CD1c-positive myeloid dendritic cell (primary cell): ENCODE measurements at regions not wholly inside any gene's neighbourhood (a gene's known extent, or its start where the extent isn't known, plus 50 kb on each side); places are given as distances from the start of the nearest gene placed in this dataset.

Source experiments
- DNase-seq: peaks from one replicate; pipeline ENCODE4 v3.0.0-alpha.2; 2016; ENCODE audit errors: extremely low spot score

- DNase-seq, result no peak
Observed at GRCh38 chr1:224505454-224506093, 71.0 kb upstream of the WDR26 start.

- DNase-seq, result no peak
Observed at GRCh38 chr1:224506141-224506814, 71.7 kb upstream of the WDR26 start.

- no peak for DNase-seq
Observed at GRCh38 chr1:224507771-224508523, 73.3 kb upstream of the WDR26 start.

- DNase-seq, result peak; percentile 35
Observed at GRCh38 chr1:224509907-224510306, 75.3 kb upstream of the WDR26 start.

GRCh38 chr1:224510880-224511645, 76.5 kb upstream of the WDR26 start:
- no peak for DNase-seq

- no peak for DNase-seq
Observed at GRCh38 chr1:224512600-224513151, 78.1 kb upstream of the WDR26 start.

- DNase-seq, result no peak
Observed at GRCh38 chr1:224513383-224513782, 78.8 kb upstream of the WDR26 start.

GRCh38 chr1:224513787-224514209, 79.2 kb upstream of the WDR26 start:
- peak; percentile 89 for DNase-seq

- no peak for DNase-seq
Observed at GRCh38 chr1:224517171-224517570, 82.6 kb upstream of the WDR26 start.

- DNase-seq, result no peak
Observed at GRCh38 chr1:224518528-224518927, 83.9 kb upstream of the WDR26 start.

- no peak for DNase-seq
Observed at GRCh38 chr1:224519874-224520273, 85.3 kb upstream of the WDR26 start.

GRCh38 chr1:224520808-224521207, 86.2 kb upstream of the WDR26 start:
- no peak for DNase-seq

- no peak for DNase-seq
Observed at GRCh38 chr1:224521904-224522734, 87.5 kb upstream of the WDR26 start.

- DNase-seq, result no peak
Observed at GRCh38 chr1:224523676-224524075, 89.1 kb upstream of the WDR26 start.

GRCh38 chr1:224524679-224525078, 90.1 kb upstream of the WDR26 start:
- no peak for DNase-seq

GRCh38 chr1:224525411-224526040, 90.6 kb upstream of the CNIH3 start:
- DNase-seq, result no peak

- DNase-seq, result no peak
Observed at GRCh38 chr1:224526771-224527170, 89.3 kb upstream of the CNIH3 start.

- no peak for DNase-seq
Observed at GRCh38 chr1:224528900-224529299, 87.2 kb upstream of the CNIH3 start.

GRCh38 chr1:224529844-224530243, 86.3 kb upstream of the CNIH3 start:
- no peak for DNase-seq

- DNase-seq, result no peak
Observed at GRCh38 chr1:224533517-224533916, 82.6 kb upstream of the CNIH3 start.
